Erythroblast (primary cell): ENCODE measurements at regions not wholly inside any gene's neighbourhood (a gene's known extent, or its start where the extent isn't known, plus 50 kb on each side); places are given as distances from the start of the nearest gene placed in this dataset.

Experiments
- GATA1 ChIP-seq: IDR thresholded peaks from 2 replicates; pipeline ENCODE4 v1.6.1; 2011; ENCODE audit warnings: low read depth, mild to moderate bottlenecking, control low read depth, low read length, moderate library complexity
- POLR2A ChIP-seq: IDR thresholded peaks from 2 replicates; pipeline ENCODE4 v1.6.1; 2011; ENCODE audit warnings: mild to moderate bottlenecking, low read length

GRCh38 chr10:121288011-121288410 is 310.2 kb downstream of the FGFR2 start:
- TF ChIP-seq POLR2A (no peak), GATA1 (no peak)
